GM12872 (cell line): ENCODE measurements at regions not wholly inside any gene's neighbourhood (a gene's known extent, or its start where the extent isn't known, plus 50 kb on each side); places are given as distances from the start of the nearest gene placed in this dataset.

Source experiments
- TF ChIP-seq, protein P1 (sequence below): IDR thresholded peaks from 3 replicates; pipeline ENCODE4 v1.5.1; 2011; ENCODE audit warnings: low read depth, mild to moderate bottlenecking, low read length, moderate library complexity; ENCODE audit not compliant: insufficient read depth

DNA sequence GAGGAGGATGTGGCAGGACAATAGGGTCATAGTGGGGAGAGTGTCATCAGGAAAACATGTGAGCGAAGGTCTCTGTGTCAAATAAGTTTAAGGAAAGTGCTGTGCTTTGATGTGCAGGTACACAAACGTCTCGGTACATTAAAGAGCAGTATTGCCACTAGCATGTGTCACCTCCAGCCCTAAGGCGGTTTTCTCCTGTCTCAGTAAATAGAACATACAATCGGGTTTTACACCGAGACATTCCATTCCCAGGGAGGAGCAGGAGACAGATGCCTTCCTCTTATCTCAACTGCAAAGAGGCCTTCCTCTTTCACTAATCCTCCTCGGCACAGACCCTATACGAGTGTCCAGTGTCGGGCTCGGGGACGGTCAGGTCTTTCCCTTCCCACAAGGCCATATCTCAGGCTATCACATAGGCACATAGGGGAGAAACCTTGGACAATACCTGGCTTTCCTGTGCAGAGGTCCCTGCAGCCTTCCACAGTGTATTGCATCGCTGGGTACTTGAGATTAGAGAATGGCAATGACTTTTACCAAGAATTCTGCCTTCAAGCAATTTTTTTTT lies 684.5 kb downstream of the PDHA2 start:
- TF ChIP-seq, protein P1, sequence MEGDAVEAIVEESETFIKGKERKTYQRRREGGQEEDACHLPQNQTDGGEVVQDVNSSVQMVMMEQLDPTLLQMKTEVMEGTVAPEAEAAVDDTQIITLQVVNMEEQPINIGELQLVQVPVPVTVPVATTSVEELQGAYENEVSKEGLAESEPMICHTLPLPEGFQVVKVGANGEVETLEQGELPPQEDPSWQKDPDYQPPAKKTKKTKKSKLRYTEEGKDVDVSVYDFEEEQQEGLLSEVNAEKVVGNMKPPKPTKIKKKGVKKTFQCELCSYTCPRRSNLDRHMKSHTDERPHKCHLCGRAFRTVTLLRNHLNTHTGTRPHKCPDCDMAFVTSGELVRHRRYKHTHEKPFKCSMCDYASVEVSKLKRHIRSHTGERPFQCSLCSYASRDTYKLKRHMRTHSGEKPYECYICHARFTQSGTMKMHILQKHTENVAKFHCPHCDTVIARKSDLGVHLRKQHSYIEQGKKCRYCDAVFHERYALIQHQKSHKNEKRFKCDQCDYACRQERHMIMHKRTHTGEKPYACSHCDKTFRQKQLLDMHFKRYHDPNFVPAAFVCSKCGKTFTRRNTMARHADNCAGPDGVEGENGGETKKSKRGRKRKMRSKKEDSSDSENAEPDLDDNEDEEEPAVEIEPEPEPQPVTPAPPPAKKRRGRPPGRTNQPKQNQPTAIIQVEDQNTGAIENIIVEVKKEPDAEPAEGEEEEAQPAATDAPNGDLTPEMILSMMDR: no peak

DNA sequence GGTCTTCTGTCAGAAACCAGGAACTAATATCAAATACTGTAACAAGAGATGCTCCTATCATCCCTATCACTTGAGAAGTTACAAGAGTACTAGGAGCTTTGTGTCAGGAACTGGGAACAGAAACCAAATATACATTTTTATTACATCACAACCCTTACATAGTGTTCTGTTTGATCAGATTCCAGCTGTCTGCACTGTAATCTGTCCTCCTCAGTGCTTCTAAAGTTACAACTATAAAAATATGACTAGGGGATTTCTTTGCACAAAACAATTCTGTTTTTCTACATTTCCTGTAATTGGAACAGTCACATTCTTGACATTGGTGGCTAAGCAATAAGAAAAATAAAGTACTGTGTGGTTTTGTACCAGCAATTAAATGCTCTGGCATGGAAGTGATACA lies 686.0 kb downstream of the PDHA2 start:
- TF ChIP-seq, protein P1: no peak

DNA sequence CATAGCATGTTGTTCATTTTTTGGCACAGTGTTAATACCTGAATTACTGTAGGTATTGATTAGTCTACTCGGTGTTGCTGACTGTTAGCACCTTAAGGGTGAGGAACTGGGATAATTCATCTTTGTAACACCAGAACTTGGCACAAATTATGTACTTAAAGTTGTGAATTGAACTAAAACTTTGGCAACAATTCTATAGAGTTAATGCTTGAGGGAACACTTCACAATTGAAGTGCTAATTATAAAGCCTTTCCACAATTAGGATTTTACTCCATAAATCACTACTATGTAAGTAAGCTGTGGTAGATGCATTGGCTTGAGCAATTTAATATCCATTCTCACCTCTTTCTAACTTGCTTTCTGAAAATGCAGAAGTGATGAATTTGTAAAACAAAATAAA lies 686.7 kb downstream of the PDHA2 start:
- TF ChIP-seq, protein P1: no peak

DNA sequence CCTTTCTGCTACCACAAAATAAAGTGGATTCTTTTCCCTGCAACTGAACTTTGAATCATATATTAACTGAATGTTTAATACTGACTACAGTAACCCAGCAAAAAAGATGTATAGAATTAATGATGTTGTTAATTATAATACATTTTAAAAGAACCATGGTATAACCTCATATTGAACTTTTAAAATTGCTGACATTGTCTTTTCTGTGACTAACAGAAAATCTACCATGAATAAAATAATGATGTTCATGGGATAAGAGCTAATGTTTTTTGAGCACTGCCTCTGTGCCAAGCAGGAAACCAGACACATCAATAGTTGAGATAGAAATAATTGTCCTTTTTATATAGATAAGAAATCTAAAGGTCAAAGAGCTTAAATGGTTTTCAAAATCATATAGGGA lies 691.9 kb downstream of the PDHA2 start:
- TF ChIP-seq, protein P1: no peak

DNA sequence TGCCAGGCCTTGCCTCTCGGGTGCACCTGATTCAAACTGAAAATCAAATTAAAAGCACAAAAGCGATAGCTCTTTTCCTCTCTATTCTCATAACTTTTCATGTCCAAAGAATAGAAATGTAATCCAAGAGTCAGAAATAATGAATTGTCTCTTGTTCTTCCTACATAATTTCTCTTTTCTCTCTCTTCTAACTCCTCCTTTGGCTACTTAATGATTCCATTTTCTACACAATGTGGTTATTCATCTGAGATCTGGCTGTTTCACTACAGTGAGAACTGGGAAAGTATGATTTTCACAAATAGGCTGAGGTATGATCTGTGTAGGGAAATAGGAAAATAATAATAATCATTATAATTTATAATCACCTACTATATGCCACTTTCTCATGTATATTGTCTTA lies 703.5 kb downstream of the PDHA2 start:
- TF ChIP-seq, protein P1: no peak

DNA sequence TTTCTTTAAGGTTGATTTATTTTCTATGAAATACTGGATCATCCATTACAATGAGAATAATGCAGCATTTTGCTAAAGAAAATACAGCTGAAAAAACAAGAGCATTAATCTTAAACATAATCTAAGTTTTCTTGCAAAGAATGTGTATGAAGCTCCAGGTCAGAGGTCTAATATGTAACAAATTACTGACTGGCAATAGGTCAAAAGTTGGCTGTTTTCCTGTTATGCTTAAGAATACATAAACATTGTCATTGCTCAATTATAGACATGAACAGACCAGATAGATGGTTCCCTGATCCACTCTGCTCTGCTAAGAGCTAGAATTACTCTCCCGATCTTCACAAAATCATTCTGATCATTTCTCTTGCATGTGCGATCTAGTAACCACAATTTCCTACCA lies 718.6 kb downstream of the PDHA2 start:
- TF ChIP-seq, protein P1: no peak

DNA sequence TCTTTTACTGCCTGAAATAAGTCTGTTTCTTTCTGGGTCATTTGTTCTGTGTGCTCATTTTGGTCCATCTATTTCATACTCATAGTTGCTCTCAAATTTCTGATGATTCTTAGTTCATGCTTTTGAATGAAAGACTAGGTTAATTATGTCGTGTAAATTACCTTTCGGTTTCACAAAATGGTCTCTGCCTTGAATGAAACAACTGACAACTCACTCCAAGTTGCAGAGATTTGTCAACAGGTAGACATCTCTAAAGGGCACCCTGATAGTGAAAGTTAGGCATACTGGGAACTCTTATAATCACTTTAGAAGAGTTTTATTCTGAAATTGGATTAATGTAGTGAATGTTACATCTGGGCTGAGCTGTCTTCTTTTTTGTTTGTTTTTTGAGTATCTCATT lies 726.9 kb downstream of the PDHA2 start:
- TF ChIP-seq, protein P1: no peak
